ENCODE measurements at regions not wholly inside any gene's neighbourhood (a gene's known extent, or its start where the extent isn't known, plus 50 kb on each side); places are given as distances from the start of the nearest gene placed in this dataset.

- Histone ChIP-seq H3K9ac (ENCODE audit: extremely low read depth, insufficient read length, low read length) (no peak overlapping the region), H3K23me2 (ENCODE audit: insufficient read length, low read depth, low read length, poor library complexity, severe bottlenecking) (no peaks in the 10 kb centered on the region), H3K14ac (ENCODE audit: insufficient read depth, low read length) (no peak overlapping the region), H3K4me2 (ENCODE audit: insufficient read depth, insufficient read length, low read length) (no peak overlapping the region), H3K4ac (ENCODE audit: low read depth, low read length) (no peak overlapping the region), H2BK15ac (ENCODE audit: low read depth, low read length) (no peak overlapping the region), H3K56ac (ENCODE audit: insufficient read length, low read depth, low read length) (no peak overlapping the region), H2BK20ac (ENCODE audit: low read depth, low read length, poor library complexity, severe bottlenecking) (no peak overlapping the region), H2BK12ac (ENCODE audit: insufficient read length, low read depth, low read length) (no peak overlapping the region), H3K79me1 (ENCODE audit: insufficient read depth, low read depth, low read length, poor library complexity, severe bottlenecking) (no peaks in the 10 kb centered on the region), H3K23ac (ENCODE audit: insufficient read length, low read depth, low read length) (no peak overlapping the region), H3K4me1 (ENCODE audit: insufficient read depth, low read length) (peaks cover under 1% of the 10 kb centered on the region; the same call in 1 of the 2 replicates), H3K18ac (ENCODE audit: insufficient read length, low read depth, low read length) (no peak overlapping the region), H3K9me3 (ENCODE audit: control insufficient read depth, low read depth, low read length) (no peaks in the 10 kb centered on the region), H3T11ph (ENCODE audit: low read length) (no peak overlapping the region), H2BK120ac (ENCODE audit: low read depth, low read length, poor library complexity, severe bottlenecking) (no peak overlapping the region), H4K20me1 (ENCODE audit: control insufficient read depth, insufficient read depth, insufficient read length) (no peaks in the 10 kb centered on the region), H3K79me2 (ENCODE audit: insufficient read depth, low read length) (no peaks in the 10 kb centered on the region), H4K8ac (replicated peaks; ENCODE audit: insufficient read length, low read depth, low read length) (no peak overlapping the region), H3K27me3 (ENCODE audit: insufficient read depth, low read length) (no peaks in the 10 kb centered on the region), H2BK5ac (ENCODE audit: insufficient read length, low read length) (no peak overlapping the region), H3K27ac (ENCODE audit: insufficient read length, low read depth, low read length) (no peak overlapping the region), H4K5ac (ENCODE audit: insufficient read length, low read depth, low read length) (no peak overlapping the region), H2AK5ac (ENCODE audit: insufficient read length, low read length) (no peak overlapping the region), H2AFZ (ENCODE audit: low read length) (no peak overlapping the region), H4K91ac (ENCODE audit: insufficient read length, low read depth, low read length) (no peak overlapping the region)
- DNase-seq, result no peak
- Mint-ChIP-seq H3K4me1 (peaks cover 4 to 11% of the 10 kb centered on the region in 2 experiments), H3K27ac (no peak overlapping the region), H3K27me3 (ENCODE audit: low read depth) (no peaks in the 10 kb centered on the region), H3K36me3 (ENCODE audit: insufficient read depth in 1 of 3, low read depth in 3 of 3) (peaks cover 0 to 4% (median 0%) of the 10 kb centered on the region in 3 experiments; a peak in 1 of 7 replicates), H3K9me3 (no peaks in the 10 kb centered on the region), H3K4me3 (no peak overlapping the region)
- WGBS (ENCODE audit: extremely low coverage, insufficient read length, low lambda C conversion rate), result no CpG with 5 or more reads among the region's 1 CpG
- no peak for TF ChIP-seq CTCF (conservative IDR thresholded peaks at IDR 0.05)
Measured at GRCh38 chr5:30809933-30810332, 383.6 kb upstream of the CDH6 start.

Data from H9 (cell line).